GM23338 (cell line): ENCODE measurements at regions not wholly inside any gene's neighbourhood (a gene's known extent, or its start where the extent isn't known, plus 50 kb on each side); places are given as distances from the start of the nearest gene placed in this dataset.

ENCODE experiments used
- ATAC-seq: fragments of 200-7000 bp; cut with Tn5 transposase; 3 replicates; pipeline ENCODE4 v1.9.1; 2020
- DNase-seq: peaks from one replicate; pipeline ENCODE4 v3.0.0-alpha.2; 2015; ENCODE audit warnings: low spot score
- H2AFZ ChIP-seq: fragments of 200-600 bp; sonication (generic); 2 replicates; pipeline ENCODE4 v1.8.0; 2016; ENCODE audit warnings: antibody characterized with exemption, mild to moderate bottlenecking, moderate library complexity
- H3F3A ChIP-seq: fragments of 200-600 bp; sonication (generic); replicated peaks from 2 replicates; pipeline ENCODE4 v1.8.0; 2017; ENCODE audit warnings: antibody characterized with exemption, mixed run types, low read depth
- H3K27ac ChIP-seq: fragments of 200-600 bp; sonication (generic); 2 replicates; pipeline ENCODE4 v1.6.1; 2016; ENCODE audit warnings: low read depth
- H3K27me3 ChIP-seq: fragments of 200-600 bp; sonication (generic); 2 replicates; pipeline ENCODE4 v1.8.0; 2016; ENCODE audit warnings: mild to moderate bottlenecking, mixed run types, moderate library complexity; ENCODE audit not compliant: insufficient read depth
- H3K36me3 ChIP-seq: fragments of 200-600 bp; sonication (generic); 2 replicates; pipeline ENCODE4 v1.8.0; 2016; ENCODE audit warnings: mild to moderate bottlenecking; ENCODE audit not compliant: insufficient read depth
- H3K4me1 ChIP-seq: fragments of 200-600 bp; sonication (generic); 2 replicates; pipeline ENCODE4 v1.8.0; 2016; ENCODE audit warnings: mild to moderate bottlenecking, moderate library complexity; ENCODE audit not compliant: insufficient read depth
- H3K4me2 ChIP-seq: fragments of 200-600 bp; sonication (generic); 2 replicates; pipeline ENCODE4 v1.7.1; 2017; ENCODE audit warnings: mixed run types
- H3K4me3 ChIP-seq: fragments of 200-600 bp; sonication (generic); 2 replicates; pipeline ENCODE4 v1.6.1; 2016; ENCODE audit warnings: mixed run types
- H3K79me2 ChIP-seq: fragments of 200-600 bp; sonication (generic); replicated peaks from 2 replicates; pipeline ENCODE4 v1.8.0; 2017; ENCODE audit warnings: mild to moderate bottlenecking; ENCODE audit not compliant: insufficient read depth
- H3K9me2 ChIP-seq: fragments of 200-600 bp; sonication (generic); 2 replicates; pipeline ENCODE4 v1.8.0; 2017; ENCODE audit not compliant: insufficient read depth
- H4K20me1 ChIP-seq: fragments of 200-600 bp; sonication (generic); replicated peaks from 2 replicates; pipeline ENCODE4 v1.8.0; 2017; ENCODE audit warnings: mild to moderate bottlenecking; ENCODE audit not compliant: insufficient read depth
- H3K27ac Mint-ChIP-seq: 2 replicates; pipeline ENCODE4 v1.8.0; 2020; ENCODE audit warnings: inconsistent platforms, mild to moderate bottlenecking, moderate library complexity, mixed read lengths
- H3K27me3 Mint-ChIP-seq: 3 replicates; pipeline ENCODE4 v1.8.0; 2022; ENCODE audit warnings: low read depth, mild to moderate bottlenecking, moderate library complexity, mixed read lengths, inconsistent platforms; ENCODE audit not compliant: insufficient read depth, poor library complexity
- H3K36me3 Mint-ChIP-seq: 3 replicates; pipeline ENCODE4 v1.8.0; 2021; ENCODE audit warnings: low read depth, mild to moderate bottlenecking, inconsistent platforms, moderate library complexity, mixed read lengths
- H3K4me1 Mint-ChIP-seq: 3 replicates; pipeline ENCODE4 v1.8.0; 2020; ENCODE audit warnings: mild to moderate bottlenecking, inconsistent platforms, mixed read lengths
- H3K4me3 Mint-ChIP-seq: 3 replicates; pipeline ENCODE4 v1.8.0; 2021; ENCODE audit warnings: moderate library complexity, mild to moderate bottlenecking, inconsistent platforms, mixed read lengths
- H3K9me3 Mint-ChIP-seq: 3 replicates; pipeline ENCODE4 v1.8.0; 2020; ENCODE audit warnings: moderate library complexity, mild to moderate bottlenecking, inconsistent platforms, mixed read lengths
- CREB1 ChIP-seq: fragments of 250-450 bp; sonication (Bioruptor Pico); IDR thresholded peaks from 2 replicates; pipeline ENCODE4 v1.5.0; 2020; ENCODE audit warnings: low read depth, mild to moderate bottlenecking, moderate library complexity
- ETS1 ChIP-seq: IDR thresholded peaks from 2 replicates; pipeline ENCODE4 v1.6.1; 2016; ENCODE audit warnings: antibody characterized with exemption
- EZH2 ChIP-seq: fragments of 200-600 bp; sonication (generic); IDR thresholded peaks from one replicate; pipeline ENCODE4 v1.8.0; 2017; ENCODE audit warnings: antibody characterized with exemption, mild to moderate bottlenecking, low read depth; ENCODE audit not compliant: unreplicated experiment
- EZH2phosphoT487 ChIP-seq: fragments of 200-600 bp; sonication (generic); IDR thresholded peaks from one replicate; pipeline ENCODE4 v1.8.1; 2018; ENCODE audit warnings: antibody characterized with exemption; ENCODE audit not compliant: unreplicated experiment
- JUNB ChIP-seq: IDR thresholded peaks from one replicate; pipeline ENCODE4 v1.6.1; 2016; ENCODE audit warnings: antibody characterized with exemption; ENCODE audit not compliant: unreplicated experiment
- NANOG ChIP-seq: IDR thresholded peaks from 2 replicates; pipeline ENCODE4 v1.6.1; 2016; ENCODE audit warnings: antibody characterized with exemption, borderline replicate concordance
- POLR2AphosphoS5 ChIP-seq: IDR thresholded peaks from 2 replicates; pipeline ENCODE4 v1.6.1; 2016; ENCODE audit warnings: antibody characterized with exemption, low read depth
- REST ChIP-seq: IDR thresholded peaks from one replicate; pipeline ENCODE4 v1.6.1; 2018; ENCODE audit warnings: antibody characterized with exemption; ENCODE audit not compliant: unreplicated experiment
- STAT1 ChIP-seq: IDR thresholded peaks from one replicate; pipeline ENCODE4 v1.6.1; 2016; ENCODE audit warnings: antibody characterized with exemption; ENCODE audit not compliant: unreplicated experiment
- ZNF114 ChIP-seq: fragments of 250-450 bp; sonication (Bioruptor Pico); IDR thresholded peaks from 2 replicates; pipeline ENCODE4 v1.5.0; 2020; ENCODE audit warnings: mild to moderate bottlenecking, moderate library complexity
- ZNF331 ChIP-seq: fragments of 250-450 bp; sonication (Bioruptor Pico); IDR thresholded peaks from 2 replicates; pipeline ENCODE4 v1.5.0; 2020; ENCODE audit warnings: low read depth, mild to moderate bottlenecking, moderate library complexity

DNA sequence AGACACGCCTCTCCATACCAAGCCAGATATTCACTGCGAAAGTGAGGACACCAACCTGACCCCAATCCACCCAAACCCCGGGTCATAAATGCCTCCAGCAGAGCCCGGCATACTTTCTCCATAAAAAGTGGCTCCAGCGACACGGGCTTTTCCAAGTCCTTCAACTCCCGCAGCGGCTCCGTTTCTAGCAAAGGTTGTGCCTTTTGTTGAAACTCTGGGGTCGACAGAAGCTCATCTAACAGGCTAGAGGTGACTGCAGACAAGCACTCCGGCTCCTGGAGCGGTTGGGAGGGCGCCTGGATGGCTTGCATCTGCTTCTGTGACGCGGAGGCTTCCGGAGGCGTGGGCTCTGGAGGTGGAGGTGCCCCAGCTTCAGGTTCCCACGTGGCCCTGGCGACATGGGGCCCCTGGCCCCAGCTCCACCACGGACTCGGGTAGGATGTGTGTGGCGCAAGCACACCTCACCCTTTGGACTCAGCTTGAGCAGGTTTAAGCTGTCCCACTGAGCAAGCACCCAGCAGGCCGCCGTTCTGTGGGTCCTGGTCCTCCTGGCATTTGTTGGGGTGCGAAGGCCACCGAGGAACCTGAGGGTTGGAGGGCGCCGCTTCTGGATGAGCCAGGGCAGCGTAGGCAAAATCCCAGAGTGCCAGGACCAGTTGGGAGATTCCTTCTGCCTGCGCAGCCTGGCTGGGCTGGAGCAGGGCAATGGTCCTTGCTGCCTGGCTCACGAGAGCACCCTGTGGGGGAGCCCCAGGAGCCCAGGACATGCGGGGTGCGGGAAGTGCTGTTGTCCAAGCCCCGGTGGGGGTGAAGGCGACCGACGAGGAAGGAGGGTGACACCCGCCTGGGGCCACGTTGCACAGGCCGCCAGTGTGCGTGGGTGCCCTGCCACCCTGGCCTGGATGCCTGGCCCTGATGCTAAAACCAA, 186.3 kb downstream of the ALG10 start:
- H3K79me2 ChIP-seq: no peaks in the 10 kb centered on the region
- Mint-ChIP-seq H3K27me3 (peaks cover 23% of the 10 kb centered on the region), H3K4me1 (no peaks in the 10 kb centered on the region), H3K36me3 (peaks cover 56% of the 10 kb centered on the region), H3K27ac (no peak overlapping the region), H3K9me3 (peaks cover 94% of the 10 kb centered on the region), H3K4me3 (no peak overlapping the region)
- no peaks in the 10 kb centered on the region for H3F3A ChIP-seq
- no peaks in the 10 kb centered on the region for H4K20me1 ChIP-seq
- no peak for TF ChIP-seq NANOG
- no peak for TF ChIP-seq EZH2
- no peak overlapping the region for H3K27ac ChIP-seq
- H2AFZ ChIP-seq: no peak overlapping the region
- no peaks in the 10 kb centered on the region for H3K36me3 ChIP-seq
- ATAC-seq (no peak), DNase-seq (no peak)
- no peak overlapping the region for H3K4me3 ChIP-seq
- no peaks in the 10 kb centered on the region for H3K4me1 ChIP-seq
- H3K9me2 ChIP-seq: no peaks in the 10 kb centered on the region
- H3K27me3 ChIP-seq: no peaks in the 10 kb centered on the region
- no peak overlapping the region for H3K4me2 ChIP-seq

DNA sequence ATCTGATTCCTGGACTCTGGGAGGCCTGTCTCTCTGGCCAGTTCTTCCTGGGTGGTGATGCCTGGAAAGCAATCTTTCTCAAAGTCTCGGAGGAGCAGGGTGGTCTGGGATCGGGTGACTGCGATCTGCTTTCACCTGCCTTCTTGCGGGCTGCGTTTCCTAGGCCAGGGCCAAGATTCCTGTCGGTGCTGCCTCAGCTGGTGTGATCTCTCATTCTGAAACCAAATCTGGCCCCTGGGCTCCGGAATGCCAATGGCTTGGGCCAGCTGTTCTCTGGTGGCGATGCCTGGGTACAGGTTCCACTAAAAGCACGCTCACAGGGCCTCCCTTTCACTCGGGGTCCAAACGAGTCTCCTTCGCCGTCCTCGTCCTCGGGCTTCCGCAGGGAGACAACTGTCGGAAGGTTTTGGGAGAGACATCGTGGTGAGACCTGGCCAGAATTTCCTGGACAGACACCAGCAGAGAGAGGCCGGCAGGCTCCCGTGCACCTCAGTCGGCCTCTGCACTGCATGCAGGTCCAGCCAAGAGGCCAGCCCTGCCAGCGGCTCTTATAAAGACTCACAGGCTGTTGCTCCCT, 187.1 kb downstream of the ALG10 start:
- H3K36me3 Mint-ChIP-seq: peaks cover 59% of the 10 kb centered on the region
- peaks cover 20% of the 10 kb centered on the region for H3K27me3 Mint-ChIP-seq
- no peak overlapping the region for H3K27ac Mint-ChIP-seq
- TF ChIP-seq EZH2 (no peak), ZNF114 (no peak), REST (no peak), NANOG (no peak), POLR2AphosphoS5 (no peak), ETS1 (no peak), STAT1 (no peak), JUNB (no peak), ZNF331 (CRISPR knock-in tag) (no peak), EZH2phosphoT487 (no peak), CREB1 (CRISPR knock-in tag) (no peak)

More for the DNA sequence above, 187.1 kb downstream of the ALG10 start:
- H2AFZ ChIP-seq: no peak overlapping the region
- DNase-seq (no peak), ATAC-seq (no peak)
- Mint-ChIP-seq H3K4me3 (no peak overlapping the region), H3K9me3 (peaks cover 94% of the 10 kb centered on the region), H3K4me1 (no peaks in the 10 kb centered on the region)
- no peaks in the 10 kb centered on the region for H3K36me3 ChIP-seq
- H3K79me2 ChIP-seq: no peaks in the 10 kb centered on the region
- H3K4me1 ChIP-seq: no peaks in the 10 kb centered on the region
- no peaks in the 10 kb centered on the region for H4K20me1 ChIP-seq
- H3K27me3 ChIP-seq: no peaks in the 10 kb centered on the region
- H3K4me2 ChIP-seq: no peak overlapping the region
- no peak overlapping the region for H3K4me3 ChIP-seq
- no peaks in the 10 kb centered on the region for H3F3A ChIP-seq
- no peaks in the 10 kb centered on the region for H3K9me2 ChIP-seq
- H3K27ac ChIP-seq: no peak overlapping the region
